Thyroid gland (tissue), 4 donors: ENCODE measurements at regions not wholly inside any gene's neighbourhood (a gene's known extent, or its start where the extent isn't known, plus 50 kb on each side); places are given as distances from the start of the nearest gene placed in this dataset.

ENCODE experiments used
- CTCF ChIP-seq, 6 experiments: fragments of 200-600 bp in 3 of 6; fragments of 450-650 bp in 3 of 6; sonication (generic) in 3 of 6; IDR thresholded peaks; one replicate each; pipeline ENCODE4 v1.5.1; 2016 to 2019; ENCODE audit warnings: antibody characterized with exemption in 6 of 6, mild to moderate bottlenecking in 2 of 6, inconsistent platforms in 1 of 6, moderate library complexity in 1 of 6
- POLR2A ChIP-seq, 2 donors: fragments of 450-650 bp; IDR thresholded peaks; one replicate each; pipeline ENCODE4 v1.6.1; 2017; ENCODE audit warnings: antibody characterized with exemption in 2 of 2, mild to moderate bottlenecking in 2 of 2, moderate library complexity in 1 of 2

GRCh38 chr10:117740691-117741222 lies 198.2 kb downstream of the EMX2 start:
- TF ChIP-seq CTCF (IDR thresholded peaks at IDR 0.05) (no peak), POLR2A (IDR thresholded peaks at IDR 0.05) (no peak)
